ENCODE measurements at regions not wholly inside any gene's neighbourhood (a gene's known extent, or its start where the extent isn't known, plus 50 kb on each side); places are given as distances from the start of the nearest gene placed in this dataset.

- TF ChIP-seq CTCF (IDR thresholded peaks at IDR 0.05; ENCODE audit: insufficient read depth, low read depth, low read length) (no peak), EZH2 (IDR thresholded peaks at IDR 0.05; ENCODE audit: insufficient read depth, low read length) (no peak)
Measured at GRCh38 chr14:97337267-97337666, 540.1 kb downstream of the VRK1 start.

GRCh38 chr14:97337670-97338069 lies 540.5 kb downstream of the VRK1 start:
- Histone ChIP-seq H4K20me1 (ENCODE audit: insufficient read depth, low read length) (no peaks in the 10 kb centered on the region), H3K4me3 (ENCODE audit: insufficient read depth, low read depth, low read length) (no peak overlapping the region), H3K4me2 (ENCODE audit: low read length) (no peak overlapping the region), H3K36me3 (ENCODE audit: insufficient read depth, low read length) (no peaks in the 10 kb centered on the region), H3K4me1 (ENCODE audit: insufficient read depth, low read length) (no peaks in the 10 kb centered on the region), H3K9me3 (ENCODE audit: insufficient read depth, low read depth, low read length) (peaks cover 5% of the 10 kb centered on the region), H3K27me3 (ENCODE audit: insufficient read depth, low read length) (no peaks in the 10 kb centered on the region), H3K9ac (ENCODE audit: low read length) (no peak overlapping the region), H2AFZ (ENCODE audit: low read depth, low read length) (no peak overlapping the region), H3K27ac (ENCODE audit: low read depth, low read length) (no peak overlapping the region), H3K79me2 (ENCODE audit: insufficient read depth, low read length) (no peaks in the 10 kb centered on the region)
- H3K9me3 Mint-ChIP-seq (ENCODE audit: unreplicated experiment) = peaks cover 6% of the 10 kb centered on the region
- no peak for DNase-seq (ENCODE audit: low read depth)
- H3K36me3 Mint-ChIP-seq (ENCODE audit: low read depth, unreplicated experiment) = no peaks in the 10 kb centered on the region
- TF ChIP-seq EZH2 (IDR thresholded peaks at IDR 0.05; ENCODE audit: insufficient read depth, low read length) (no peak), CTCF (IDR thresholded peaks at IDR 0.05; ENCODE audit: insufficient read depth, low read depth, low read length) (no peak)
- no peak overlapping the region for H3K4me3 Mint-ChIP-seq (ENCODE audit: unreplicated experiment)
- H3K27me3 Mint-ChIP-seq (ENCODE audit: low read depth, unreplicated experiment) = peaks cover 16% of the 10 kb centered on the region
- FAIRE-seq = no peak
- H3K27ac Mint-ChIP-seq (ENCODE audit: unreplicated experiment) = no peak overlapping the region
- H3K4me1 Mint-ChIP-seq (ENCODE audit: low read depth, unreplicated experiment) = no peaks in the 10 kb centered on the region

More at GRCh38 chr14:97337267-97337666, 540.1 kb downstream of the VRK1 start:
- Histone ChIP-seq H2AFZ (ENCODE audit: low read depth, low read length) (no peak overlapping the region), H4K20me1 (ENCODE audit: insufficient read depth, low read length) (no peaks in the 10 kb centered on the region), H3K27me3 (ENCODE audit: insufficient read depth, low read length) (no peaks in the 10 kb centered on the region), H3K4me1 (ENCODE audit: insufficient read depth, low read length) (no peaks in the 10 kb centered on the region), H3K4me2 (ENCODE audit: low read length) (no peak overlapping the region), H3K27ac (ENCODE audit: low read depth, low read length) (no peak overlapping the region), H3K36me3 (ENCODE audit: insufficient read depth, low read length) (no peaks in the 10 kb centered on the region), H3K9me3 (ENCODE audit: insufficient read depth, low read depth, low read length) (peaks cover 5% of the 10 kb centered on the region), H3K9ac (ENCODE audit: low read length) (no peak overlapping the region), H3K79me2 (ENCODE audit: insufficient read depth, low read length) (no peaks in the 10 kb centered on the region), H3K4me3 (ENCODE audit: insufficient read depth, low read depth, low read length) (no peak overlapping the region)
- peaks cover 13% of the 10 kb centered on the region for H3K27me3 Mint-ChIP-seq (ENCODE audit: low read depth, unreplicated experiment)
- peaks cover 6% of the 10 kb centered on the region for H3K9me3 Mint-ChIP-seq (ENCODE audit: unreplicated experiment)
- FAIRE-seq (no peak), DNase-seq (ENCODE audit: low read depth) (no peak)
- no peak overlapping the region for H3K27ac Mint-ChIP-seq (ENCODE audit: unreplicated experiment)
- no peaks in the 10 kb centered on the region for H3K4me1 Mint-ChIP-seq (ENCODE audit: low read depth, unreplicated experiment)
- no peaks in the 10 kb centered on the region for H3K36me3 Mint-ChIP-seq (ENCODE audit: low read depth, unreplicated experiment)
- H3K4me3 Mint-ChIP-seq (ENCODE audit: unreplicated experiment) = no peak overlapping the region

GRCh38 chr14:97344666-97345065 lies 547.5 kb downstream of the VRK1 start:
- Mint-ChIP-seq H3K9me3 (ENCODE audit: unreplicated experiment) (peaks cover 9% of the 10 kb centered on the region), H3K4me1 (ENCODE audit: low read depth, unreplicated experiment) (no peaks in the 10 kb centered on the region), H3K27me3 (ENCODE audit: low read depth, unreplicated experiment) (peaks cover 21% of the 10 kb centered on the region), H3K36me3 (ENCODE audit: low read depth, unreplicated experiment) (no peaks in the 10 kb centered on the region), H3K27ac (ENCODE audit: unreplicated experiment) (no peak overlapping the region), H3K4me3 (ENCODE audit: unreplicated experiment) (no peak overlapping the region)
- TF ChIP-seq CTCF (IDR thresholded peaks at IDR 0.05; ENCODE audit: insufficient read depth, low read depth, low read length) = no peak
- no peak for TF ChIP-seq EZH2 (IDR thresholded peaks at IDR 0.05; ENCODE audit: insufficient read depth, low read length)
- Histone ChIP-seq H4K20me1 (ENCODE audit: insufficient read depth, low read length) (no peaks in the 10 kb centered on the region), H3K79me2 (ENCODE audit: insufficient read depth, low read length) (no peaks in the 10 kb centered on the region), H3K36me3 (ENCODE audit: insufficient read depth, low read length) (no peaks in the 10 kb centered on the region), H3K4me1 (ENCODE audit: insufficient read depth, low read length) (no peaks in the 10 kb centered on the region), H3K9ac (ENCODE audit: low read length) (no peak overlapping the region), H3K27ac (ENCODE audit: low read depth, low read length) (no peak overlapping the region), H3K4me3 (ENCODE audit: insufficient read depth, low read depth, low read length) (no peak overlapping the region), H3K9me3 (ENCODE audit: insufficient read depth, low read depth, low read length) (no peaks in the 10 kb centered on the region), H2AFZ (ENCODE audit: low read depth, low read length) (no peak overlapping the region), H3K27me3 (ENCODE audit: insufficient read depth, low read length) (no peaks in the 10 kb centered on the region), H3K4me2 (ENCODE audit: low read length) (no peak overlapping the region)
- no peak for DNase-seq (ENCODE audit: low read depth)
- no peak for FAIRE-seq

Measured in astrocyte (in vitro differentiated cells and primary cell).